ENCODE measurements at regions not wholly inside any gene's neighbourhood (a gene's known extent, or its start where the extent isn't known, plus 50 kb on each side); places are given as distances from the start of the nearest gene placed in this dataset.

GRCh38 chr2:186946896-186947467 lies 98.0 kb upstream of the ZSWIM2 start:
- peaks cover 3% of the 10 kb centered on the region for H3K27me3 Mint-ChIP-seq (ENCODE audit: low read depth, poor library complexity)
- no peak overlapping the region for H3K27ac Mint-ChIP-seq
- no peaks in the 10 kb centered on the region for H3K4me1 Mint-ChIP-seq
- H3K4me3 Mint-ChIP-seq: no peak overlapping the region
- H3K36me3 Mint-ChIP-seq (ENCODE audit: low read depth): no peaks in the 10 kb centered on the region
- no peak for DNase-seq
- TF ChIP-seq, protein P1, sequence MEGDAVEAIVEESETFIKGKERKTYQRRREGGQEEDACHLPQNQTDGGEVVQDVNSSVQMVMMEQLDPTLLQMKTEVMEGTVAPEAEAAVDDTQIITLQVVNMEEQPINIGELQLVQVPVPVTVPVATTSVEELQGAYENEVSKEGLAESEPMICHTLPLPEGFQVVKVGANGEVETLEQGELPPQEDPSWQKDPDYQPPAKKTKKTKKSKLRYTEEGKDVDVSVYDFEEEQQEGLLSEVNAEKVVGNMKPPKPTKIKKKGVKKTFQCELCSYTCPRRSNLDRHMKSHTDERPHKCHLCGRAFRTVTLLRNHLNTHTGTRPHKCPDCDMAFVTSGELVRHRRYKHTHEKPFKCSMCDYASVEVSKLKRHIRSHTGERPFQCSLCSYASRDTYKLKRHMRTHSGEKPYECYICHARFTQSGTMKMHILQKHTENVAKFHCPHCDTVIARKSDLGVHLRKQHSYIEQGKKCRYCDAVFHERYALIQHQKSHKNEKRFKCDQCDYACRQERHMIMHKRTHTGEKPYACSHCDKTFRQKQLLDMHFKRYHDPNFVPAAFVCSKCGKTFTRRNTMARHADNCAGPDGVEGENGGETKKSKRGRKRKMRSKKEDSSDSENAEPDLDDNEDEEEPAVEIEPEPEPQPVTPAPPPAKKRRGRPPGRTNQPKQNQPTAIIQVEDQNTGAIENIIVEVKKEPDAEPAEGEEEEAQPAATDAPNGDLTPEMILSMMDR (IDR thresholded peaks at IDR 0.05): no peak
- H3K9me3 Mint-ChIP-seq: no peaks in the 10 kb centered on the region

GRCh38 chr2:186941853-186942252 lies 92.9 kb upstream of the ZSWIM2 start:
- H3K9me3 Mint-ChIP-seq: no peaks in the 10 kb centered on the region
- no peak overlapping the region for H3K27ac Mint-ChIP-seq
- no peak overlapping the region for H3K4me3 Mint-ChIP-seq
- no peaks in the 10 kb centered on the region for H3K27me3 Mint-ChIP-seq (ENCODE audit: low read depth, poor library complexity)
- H3K36me3 Mint-ChIP-seq (ENCODE audit: low read depth): no peaks in the 10 kb centered on the region
- no peaks in the 10 kb centered on the region for H3K4me1 Mint-ChIP-seq
- DNase-seq: no peak
- TF ChIP-seq, protein P1 (IDR thresholded peaks at IDR 0.05): no peak

DNA sequence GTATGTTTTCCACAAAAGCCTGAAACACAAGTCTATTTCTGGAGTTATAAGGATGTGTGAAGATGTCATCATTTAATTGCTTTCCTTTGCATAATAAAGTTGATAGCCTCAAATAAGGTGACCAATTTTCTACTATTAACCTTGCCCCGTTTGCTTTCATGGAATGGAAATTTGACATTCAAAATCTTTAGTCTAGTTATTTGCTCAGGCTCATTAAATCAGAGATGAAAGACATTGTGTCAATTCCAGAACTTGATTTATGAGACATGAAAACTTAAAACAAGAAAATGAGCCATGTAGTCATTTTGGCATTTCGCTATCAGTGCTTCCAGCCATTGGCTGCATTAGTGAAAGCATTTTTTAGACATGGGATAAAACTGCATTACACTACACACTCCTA lies 91.5 kb upstream of the ZSWIM2 start:
- Mint-ChIP-seq H3K27me3 (ENCODE audit: low read depth, poor library complexity) (no peaks in the 10 kb centered on the region), H3K9me3 (no peaks in the 10 kb centered on the region)
- no peak for DNase-seq

GRCh38 chr2:186934420-186934819 lies 85.5 kb upstream of the ZSWIM2 start:
- Mint-ChIP-seq H3K27me3 (ENCODE audit: low read depth, poor library complexity) (peaks cover 3% of the 10 kb centered on the region), H3K9me3 (no peaks in the 10 kb centered on the region), H3K27ac (peak overlapping the region; percentile 87), H3K36me3 (ENCODE audit: low read depth) (no peaks in the 10 kb centered on the region), H3K4me1 (no peaks in the 10 kb centered on the region), H3K4me3 (no peak overlapping the region)
- TF ChIP-seq, protein P1 (IDR thresholded peaks at IDR 0.05): no peak
- DNase-seq: no peak

More for the DNA sequence above, 91.5 kb upstream of the ZSWIM2 start:
- Mint-ChIP-seq H3K36me3 (ENCODE audit: low read depth) (no peaks in the 10 kb centered on the region), H3K4me3 (no peak overlapping the region), H3K4me1 (no peaks in the 10 kb centered on the region), H3K27ac (no peak overlapping the region)
- TF ChIP-seq, protein P1 (IDR thresholded peaks at IDR 0.05): no peak

GRCh38 chr2:186927867-186928191 lies 78.9 kb upstream of the ZSWIM2 start:
- no peak for DNase-seq
- TF ChIP-seq, protein P1 (IDR thresholded peaks at IDR 0.05): no peak
- Mint-ChIP-seq H3K4me3 (no peak overlapping the region), H3K4me1 (no peaks in the 10 kb centered on the region), H3K27ac (no peak overlapping the region), H3K9me3 (no peaks in the 10 kb centered on the region), H3K27me3 (ENCODE audit: low read depth, poor library complexity) (no peaks in the 10 kb centered on the region), H3K36me3 (ENCODE audit: low read depth) (no peaks in the 10 kb centered on the region)

DNA sequence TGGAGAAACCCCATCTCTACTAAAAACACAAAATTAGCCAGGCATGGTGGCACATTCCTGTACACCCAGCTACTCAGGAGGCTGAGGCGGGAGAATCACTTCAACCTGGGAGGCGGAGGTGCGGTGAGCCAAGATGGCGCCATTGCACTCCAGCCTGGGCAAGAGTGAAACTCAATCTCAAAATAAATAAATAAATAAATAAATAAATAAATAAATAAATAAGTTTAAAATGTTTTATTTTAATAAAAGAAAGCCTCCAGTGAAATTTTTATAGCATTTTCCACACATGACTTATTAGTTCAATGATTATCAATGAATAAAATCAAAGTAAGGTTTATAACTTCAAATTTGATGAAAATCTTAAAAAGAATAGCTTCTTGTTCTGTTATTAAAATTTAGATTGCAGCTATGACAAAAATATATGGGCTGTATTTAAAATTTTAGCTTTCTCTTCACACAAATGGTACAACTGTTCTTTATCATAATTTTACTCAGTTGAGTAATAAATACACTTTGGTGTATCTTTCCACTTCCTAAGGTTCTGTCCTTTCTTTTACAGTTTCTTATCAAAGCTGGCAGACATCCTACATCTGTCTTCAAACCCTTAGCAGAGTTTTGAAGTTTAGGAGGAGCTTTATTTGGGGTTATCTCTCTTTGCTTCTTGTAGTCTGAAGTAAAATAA lies 78.4 kb upstream of the ZSWIM2 start:
- H3K36me3 Mint-ChIP-seq (ENCODE audit: low read depth): no peaks in the 10 kb centered on the region
- no peaks in the 10 kb centered on the region for H3K27me3 Mint-ChIP-seq (ENCODE audit: low read depth, poor library complexity)
- H3K4me1 Mint-ChIP-seq: no peaks in the 10 kb centered on the region
- no peak overlapping the region for H3K27ac Mint-ChIP-seq
- TF ChIP-seq, protein P1 (IDR thresholded peaks at IDR 0.05): no peak
- H3K9me3 Mint-ChIP-seq: no peaks in the 10 kb centered on the region
- no peak for DNase-seq
- H3K4me3 Mint-ChIP-seq: no peak overlapping the region

All from nephron progenitor cell (in vitro differentiated cells).